Natural killer cell (primary cell): ENCODE measurements at regions not wholly inside any gene's neighbourhood (a gene's known extent, or its start where the extent isn't known, plus 50 kb on each side); places are given as distances from the start of the nearest gene placed in this dataset.

Experiments used
- ATAC-seq, 3 donors: fragments of 150-1000 bp in 2 of 3; fragments of 200-7000 bp in 1 of 3; cut with Tn5 transposase; 1 replicate in 1 of 3; 2 replicates in 2 of 3; pipeline ENCODE4 v1.10.0; 2021; ENCODE audit warnings: mild to moderate bottlenecking in 2 of 3, moderate library complexity in 2 of 3
- DNase-seq, 2 donors: peaks; one replicate each; pipeline versions ENCODE4 v3.0.0 to v3.0.0-alpha.2; 2013 to 2021; ENCODE audit warnings: mixed read lengths in 1 of 2
- H3K27ac ChIP-seq: one replicate; pipeline ENCODE4 v1.5.1; 2013; ENCODE audit warnings: mild to moderate bottlenecking, low read length
- H3K27me3 ChIP-seq: one replicate; pipeline ENCODE4 v1.6.1; 2013; ENCODE audit warnings: low read length; ENCODE audit not compliant: control insufficient read depth, insufficient read depth
- H3K36me3 ChIP-seq: one replicate; pipeline ENCODE4 v1.6.1; 2013; ENCODE audit warnings: low read length; ENCODE audit not compliant: control insufficient read depth, insufficient read depth
- H3K4me1 ChIP-seq: one replicate; pipeline ENCODE4 v1.6.1; 2013; ENCODE audit warnings: low read length; ENCODE audit not compliant: control insufficient read depth, insufficient read depth
- H3K4me3 ChIP-seq: one replicate; pipeline ENCODE4 v1.5.1; 2013; ENCODE audit warnings: low read length
- H3K9me3 ChIP-seq: one replicate; pipeline ENCODE4 v1.6.1; 2013; ENCODE audit warnings: low read length; ENCODE audit not compliant: control insufficient read depth, insufficient read depth
- H3K27ac Mint-ChIP-seq, 2 donors: one replicate each; pipeline ENCODE4 v1.8.0; 2022; ENCODE audit warnings: mild to moderate bottlenecking in 2 of 2, mixed read lengths in 2 of 2, moderate library complexity in 1 of 2
- H3K27me3 Mint-ChIP-seq, 2 donors: one replicate each; pipeline ENCODE4 v1.8.0; 2022; ENCODE audit warnings: low read depth in 2 of 2, mixed read lengths in 2 of 2
- H3K36me3 Mint-ChIP-seq: one replicate; pipeline ENCODE4 v1.8.0; 2022; ENCODE audit warnings: mixed read lengths
- H3K4me1 Mint-ChIP-seq, 2 donors: one replicate each; pipeline ENCODE4 v1.8.0; 2022; ENCODE audit warnings: mixed read lengths in 2 of 2
- H3K4me3 Mint-ChIP-seq: one replicate; pipeline ENCODE4 v1.8.0; 2022; ENCODE audit warnings: mild to moderate bottlenecking, moderate library complexity, mixed read lengths
- H3K9me3 Mint-ChIP-seq, 2 donors: one replicate each; pipeline ENCODE4 v1.8.0; 2022; ENCODE audit warnings: mixed read lengths in 2 of 2
- CTCF ChIP-seq: fragments of 200-600 bp; IDR thresholded peaks from one replicate; pipeline ENCODE4 v1.8.0; 2022; ENCODE audit warnings: antibody characterized with exemption
- WGBS: methylation state at CpG from one replicate; pipeline ENCODE4 v1.1.7; 2013; ENCODE audit warnings: missing lambda C conversion rate; ENCODE audit not compliant: insufficient coverage; 5-methylcytosine and 5-hydroxymethylcytosine counted together
- intact Hi-C: fragments of 100-400 bp; cut with micrococcal nuclease; formaldehyde crosslinking; loops from one replicate; pipeline ENCODE4 v1.14.2; 2022

- no peaks in the 10 kb centered on the region for H3K27me3 ChIP-seq
- 71% methylated on average over 5 of the region's 5 CpGs for WGBS
- H3K9me3 ChIP-seq, result no peaks in the 10 kb centered on the region
- Mint-ChIP-seq H3K27ac (no peak overlapping the region), H3K4me1 (peaks cover 1% of the 10 kb centered on the region in 2 donors), H3K36me3 (no peaks in the 10 kb centered on the region), H3K9me3 (no peaks in the 10 kb centered on the region), H3K27me3 (peaks cover 0 to 13% of the 10 kb centered on the region in 2 donors), H3K4me3 (no peak overlapping the region)
- no peak overlapping the region for H3K27ac ChIP-seq
- ATAC-seq (no peak), DNase-seq (no peak)
- no peak for TF ChIP-seq CTCF
- H3K36me3 ChIP-seq, result no peaks in the 10 kb centered on the region
- intact Hi-C loops, result no loop called here
- peaks cover under 1% of the 10 kb centered on the region for H3K4me1 ChIP-seq
- no peak overlapping the region for H3K4me3 ChIP-seq
These were observed 276.1 kb downstream of the RPS6KC1 start for GRCh38 chr1:213327017-213327667.

- Histone ChIP-seq H3K27ac (no peak overlapping the region), H3K9me3 (no peaks in the 10 kb centered on the region), H3K36me3 (no peaks in the 10 kb centered on the region), H3K4me3 (no peak overlapping the region), H3K27me3 (no peaks in the 10 kb centered on the region), H3K4me1 (peaks cover 8% of the 10 kb centered on the region)
- H3K9me3 Mint-ChIP-seq, result no peaks in the 10 kb centered on the region
- intact Hi-C loops, result no loop called here
- H3K27ac Mint-ChIP-seq, result no peak overlapping the region
- DNase-seq, result no peak
- ATAC-seq, result no peak
- peaks cover 12 to 14% of the 10 kb centered on the region in 2 donors for H3K4me1 Mint-ChIP-seq
- TF ChIP-seq CTCF, result no peak
- 83% methylated on average over 10 of the region's 11 CpGs for WGBS
- H3K4me3 Mint-ChIP-seq, result no peak overlapping the region
- H3K36me3 Mint-ChIP-seq, result no peaks in the 10 kb centered on the region
- H3K27me3 Mint-ChIP-seq, result peaks cover 0 to 10% of the 10 kb centered on the region in 2 donors
These were observed 278.5 kb downstream of the RPS6KC1 start for GRCh38 chr1:213329406-213330008.

- DNase-seq, result no peak
- ATAC-seq, result no peak
- intact Hi-C loops, result no loop called here
- no peak overlapping the region for H3K27ac Mint-ChIP-seq
- no peaks in the 10 kb centered on the region for H3K27me3 ChIP-seq
- no peak overlapping the region for H3K27ac ChIP-seq
- peaks cover 8% of the 10 kb centered on the region for H3K4me1 ChIP-seq
- no peaks in the 10 kb centered on the region for H3K36me3 ChIP-seq
- H3K36me3 Mint-ChIP-seq, result no peaks in the 10 kb centered on the region
- H3K4me3 Mint-ChIP-seq, result no peak overlapping the region
- TF ChIP-seq CTCF, result no peak
- no peak overlapping the region for H3K4me3 ChIP-seq
- H3K27me3 Mint-ChIP-seq, result peaks cover 0 to 10% of the 10 kb centered on the region in 2 donors
- peaks cover 12 to 14% of the 10 kb centered on the region in 2 donors for H3K4me1 Mint-ChIP-seq
- H3K9me3 ChIP-seq, result no peaks in the 10 kb centered on the region
- H3K9me3 Mint-ChIP-seq, result no peaks in the 10 kb centered on the region
- WGBS, result 60% methylated on average over 1 of the region's 3 CpGs
These were observed 279.2 kb downstream of the RPS6KC1 start for GRCh38 chr1:213330281-213330680.
